ENCODE measurements at regions not wholly inside any gene's neighbourhood (a gene's known extent, or its start where the extent isn't known, plus 50 kb on each side); places are given as distances from the start of the nearest gene placed in this dataset.

GRCh38 chr14:101112351-101113107 is 209.0 kb upstream of the RTL1 start:
- Histone ChIP-seq H3K27ac (no peak overlapping the region), H3K4me1 (no peaks in the 10 kb centered on the region), H3K36me3 (no peaks in the 10 kb centered on the region), H3K27me3 (no peaks in the 10 kb centered on the region), H3K9me3 (no peaks in the 10 kb centered on the region), H3K4me3 (no peak overlapping the region)
- no peak for TF ChIP-seq CTCF (IDR thresholded peaks at IDR 0.05)
- DNase-seq, result peak in 1 of 2 donors; percentile 7
- intact Hi-C loops (cut with DNase I; ENCODE audit: low total_unique reads), result no loop called here

GRCh38 chr14:101113108-101113612 is 209.6 kb upstream of the RTL1 start:
- Histone ChIP-seq H3K27me3 (no peaks in the 10 kb centered on the region), H3K4me3 (no peak overlapping the region), H3K27ac (no peak overlapping the region), H3K9me3 (no peaks in the 10 kb centered on the region), H3K4me1 (no peaks in the 10 kb centered on the region), H3K36me3 (no peaks in the 10 kb centered on the region)
- intact Hi-C loops (cut with DNase I; ENCODE audit: low total_unique reads), result no loop called here
- DNase-seq, result peak; percentile 14 to 60
- no peak for TF ChIP-seq CTCF (IDR thresholded peaks at IDR 0.05)

- H3K4me1 ChIP-seq, result no peaks in the 10 kb centered on the region
- no peaks in the 10 kb centered on the region for H3K9me3 ChIP-seq
- DNase-seq, result peak in 1 of 2 donors; percentile 4
- H3K27me3 ChIP-seq, result no peaks in the 10 kb centered on the region
- intact Hi-C loops (cut with DNase I; ENCODE audit: low total_unique reads), result no loop called here
- no peak overlapping the region for H3K4me3 ChIP-seq
- TF ChIP-seq CTCF (IDR thresholded peaks at IDR 0.05), result no peak
- H3K27ac ChIP-seq, result no peak overlapping the region
- H3K36me3 ChIP-seq, result no peaks in the 10 kb centered on the region
These were observed 210.6 kb upstream of the RTL1 start for GRCh38 chr14:101113835-101114725.

- intact Hi-C loops (cut with DNase I; ENCODE audit: low total_unique reads), result no loop called here
- H3K36me3 ChIP-seq, result no peaks in the 10 kb centered on the region
- peak in 1 of 2 donors; percentile 11 for DNase-seq
- H3K4me3 ChIP-seq, result no peak overlapping the region
- H3K27ac ChIP-seq, result no peak overlapping the region
- H3K27me3 ChIP-seq, result no peaks in the 10 kb centered on the region
- no peak for TF ChIP-seq CTCF (IDR thresholded peaks at IDR 0.05)
- no peaks in the 10 kb centered on the region for H3K9me3 ChIP-seq
- H3K4me1 ChIP-seq, result no peaks in the 10 kb centered on the region
These were observed 211.4 kb upstream of the RTL1 start for GRCh38 chr14:101114726-101115515.

- Histone ChIP-seq H3K36me3 (no peaks in the 10 kb centered on the region), H3K27me3 (no peaks in the 10 kb centered on the region), H3K4me3 (no peak overlapping the region), H3K4me1 (no peaks in the 10 kb centered on the region), H3K27ac (no peak overlapping the region), H3K9me3 (no peaks in the 10 kb centered on the region)
- intact Hi-C loops (cut with DNase I; ENCODE audit: low total_unique reads), result no loop called here
- no peak for TF ChIP-seq CTCF (IDR thresholded peaks at IDR 0.05)
- DNase-seq, result no peak
These were observed 212.1 kb upstream of the RTL1 start for GRCh38 chr14:101115652-101116051.

Measured in tibial artery (tissue), 4 donors.